ENCODE measurements at regions not wholly inside any gene's neighbourhood (a gene's known extent, or its start where the extent isn't known, plus 50 kb on each side); places are given as distances from the start of the nearest gene placed in this dataset.

DNA sequence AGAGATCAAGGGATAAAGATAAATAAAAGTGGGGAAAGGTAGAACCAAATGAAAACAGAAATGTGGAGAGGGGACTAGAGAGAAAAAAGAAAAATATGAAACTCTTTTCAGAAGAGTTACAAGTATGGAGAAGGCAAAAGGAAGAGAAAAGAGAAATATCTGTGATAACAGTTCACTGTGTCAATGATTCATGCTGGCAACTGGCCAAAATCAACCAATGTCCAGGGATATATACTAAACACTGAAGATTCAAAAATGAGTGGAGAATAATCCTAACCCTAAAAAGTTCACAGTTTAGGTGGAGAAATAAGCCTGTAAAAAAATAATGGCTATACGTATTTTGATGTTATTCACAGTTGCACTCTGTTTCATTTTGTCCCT is 372.3 kb upstream of the KITLG start:
- peak; percentile 56 to 91 for DNase-seq (ENCODE audit: low read depth in 2 of 2)

DNA sequence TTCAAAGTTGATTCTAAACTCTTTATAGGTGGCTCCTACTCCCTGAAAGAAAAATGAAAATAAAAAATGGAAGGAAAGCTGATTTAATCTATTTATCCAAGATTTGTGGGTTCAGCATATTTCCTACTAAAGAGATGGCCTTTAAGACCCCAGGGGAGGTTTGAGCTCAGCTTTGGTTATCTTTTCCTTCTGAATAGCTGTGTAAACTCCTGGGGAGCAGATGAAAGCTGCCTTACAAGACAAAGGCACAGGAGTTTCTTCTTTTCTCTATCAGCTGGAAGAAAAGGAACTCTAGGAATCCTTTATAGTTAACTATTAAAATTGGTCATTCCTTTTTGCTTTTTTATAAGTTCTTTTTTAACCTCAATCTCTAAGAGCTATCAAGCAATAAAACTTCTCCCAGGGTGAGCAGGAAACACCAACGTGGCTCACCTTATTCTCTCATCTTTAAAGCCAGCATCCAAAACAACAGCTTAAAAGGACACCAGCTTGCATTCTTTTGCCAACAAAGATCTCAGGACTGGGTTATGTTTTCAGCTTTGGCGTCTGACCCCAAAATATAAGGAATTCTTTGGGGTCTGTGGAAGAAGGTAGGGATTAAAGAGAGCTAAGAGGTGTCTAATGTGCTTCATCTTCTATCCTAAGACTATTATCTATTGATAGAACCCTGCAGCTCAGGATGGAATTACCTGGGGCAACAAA is 371.7 kb upstream of the KITLG start:
- no peak for DNase-seq (ENCODE audit: low read depth in 2 of 2)

GRCh38 chr12:88951177-88951576 is 370.9 kb upstream of the KITLG start:
- no peak for DNase-seq (ENCODE audit: low read depth in 2 of 2)

DNA sequence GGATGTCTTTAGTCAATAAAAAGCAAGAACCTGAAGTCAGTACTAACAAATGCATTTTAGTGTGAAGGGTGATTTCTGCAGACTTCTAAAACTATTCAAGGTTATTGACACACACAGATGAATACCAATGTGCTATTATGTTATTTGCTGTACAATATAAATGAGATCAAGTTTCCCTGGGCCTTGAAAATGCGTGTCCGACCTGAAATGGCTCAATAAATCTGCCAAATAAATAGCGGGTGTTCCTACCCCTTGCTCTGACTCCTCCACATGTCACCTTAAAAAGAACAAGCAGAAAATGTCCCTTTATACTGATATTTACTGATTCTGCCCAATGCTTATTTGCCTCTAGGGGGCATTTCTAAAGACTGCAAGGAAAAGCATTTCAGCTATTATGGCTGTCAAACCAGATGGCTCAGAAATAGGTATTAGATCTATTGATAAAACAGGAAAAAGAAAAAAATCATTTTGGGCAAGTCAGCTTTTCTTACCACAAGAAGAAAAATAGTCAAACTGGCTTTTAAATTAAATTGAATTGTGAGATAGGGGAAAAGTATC is 367.3 kb upstream of the KITLG start:
- DNase-seq (ENCODE audit: low read depth in 2 of 2) = no peak

- peak in 1 of 2 donors; percentile 86 for DNase-seq (ENCODE audit: low read depth in 2 of 2)
Observed at GRCh38 chr12:88946372-88946997, 366.2 kb upstream of the KITLG start.

GRCh38 chr12:88945051-88945732 is 364.9 kb upstream of the KITLG start:
- DNase-seq (ENCODE audit: low read depth in 2 of 2) = no peak

DNA sequence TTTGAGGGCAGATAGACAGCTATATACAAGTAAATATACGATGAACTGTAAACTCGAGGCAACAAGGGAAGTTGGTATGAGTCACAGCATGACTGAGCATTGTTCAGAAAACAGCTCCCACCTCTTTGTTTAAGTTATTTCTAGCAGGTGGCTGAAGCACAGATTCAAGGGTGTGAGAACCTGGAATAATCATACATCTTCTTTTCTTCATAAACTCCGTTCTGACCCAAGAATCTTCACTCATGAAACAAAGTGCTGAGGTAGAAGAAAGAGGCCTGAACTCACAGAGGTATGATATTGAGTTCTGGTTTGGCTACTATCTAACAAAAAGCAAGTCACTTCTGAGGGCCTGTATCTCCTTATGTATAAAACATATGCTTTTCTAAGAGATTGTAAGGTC is 364.1 kb upstream of the KITLG start:
- peak; percentile 43 to 92 for DNase-seq (ENCODE audit: low read depth in 2 of 2)

GRCh38 chr12:88940854-88941253 is 360.6 kb upstream of the KITLG start:
- DNase-seq (ENCODE audit: low read depth in 2 of 2) = no peak

DNA sequence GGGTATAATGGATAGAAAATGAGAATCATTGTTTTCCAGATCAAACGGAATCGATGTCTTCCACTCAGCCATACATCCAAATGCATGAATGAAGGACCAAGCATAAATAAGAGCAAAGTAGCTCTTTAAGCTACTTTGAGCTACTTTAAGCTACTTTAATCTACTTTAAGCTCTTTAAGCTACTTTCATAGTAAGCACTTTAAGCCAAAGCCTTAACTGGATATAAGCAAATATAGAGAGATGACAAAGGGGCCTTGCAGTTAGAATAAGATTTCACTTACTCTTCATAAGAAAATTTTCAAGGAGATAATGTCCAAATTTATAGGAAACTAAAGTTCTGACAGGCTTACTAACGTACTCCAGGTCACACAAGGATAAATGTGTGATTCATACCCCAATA is 355.6 kb upstream of the KITLG start:
- no peak for DNase-seq (ENCODE audit: low read depth in 2 of 2)

DNA sequence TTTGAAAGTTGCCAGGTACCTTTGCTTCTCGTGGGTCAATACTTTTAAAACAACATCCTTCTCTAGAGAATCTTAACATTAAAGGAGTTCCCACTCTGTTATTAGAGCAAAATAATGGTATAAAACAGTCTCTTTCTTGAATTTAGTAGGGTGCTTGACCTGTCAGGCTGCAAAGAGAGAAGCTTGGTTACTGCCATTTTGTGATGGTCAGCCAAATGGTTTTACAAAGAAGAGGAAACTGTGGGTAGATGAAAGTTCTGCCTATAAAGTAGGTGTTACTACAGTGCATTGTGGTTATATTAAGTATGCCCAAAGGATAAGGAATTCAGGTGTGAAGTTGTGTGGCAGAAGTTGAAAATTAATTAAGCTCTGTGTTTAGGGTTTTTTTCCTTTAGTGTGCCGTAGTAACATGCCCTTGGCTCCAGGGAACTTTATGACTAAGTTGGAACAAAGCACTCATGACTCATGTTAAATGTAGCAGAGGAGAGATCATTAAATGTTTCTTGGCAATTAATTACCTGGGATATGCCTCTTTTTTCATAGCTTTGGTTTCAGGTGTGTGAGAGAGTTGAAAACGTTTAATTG is 354.0 kb upstream of the KITLG start:
- peak in 1 of 2 donors; percentile 32 for DNase-seq (ENCODE audit: low read depth in 2 of 2)

DNA sequence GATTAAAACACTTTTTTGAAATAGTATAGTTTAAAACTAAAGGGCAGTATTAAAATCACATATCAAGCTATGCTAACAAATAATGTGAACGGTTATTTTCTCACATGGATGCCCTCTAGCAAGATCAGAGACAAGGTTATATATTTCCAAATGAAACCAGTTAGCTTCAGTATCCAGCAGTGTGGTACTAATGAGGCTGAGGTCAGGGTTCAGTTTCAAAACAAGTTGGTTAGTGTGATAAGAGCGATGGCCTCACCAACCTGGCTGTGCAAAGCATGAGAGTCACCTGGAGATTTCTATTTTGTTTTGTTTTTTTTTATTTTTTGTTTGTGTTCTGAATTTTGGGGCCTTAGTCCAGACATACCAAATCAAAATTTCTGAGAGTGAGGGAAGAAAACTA is 352.2 kb upstream of the KITLG start:
- DNase-seq (ENCODE audit: low read depth in 2 of 2) = no peak

DNA sequence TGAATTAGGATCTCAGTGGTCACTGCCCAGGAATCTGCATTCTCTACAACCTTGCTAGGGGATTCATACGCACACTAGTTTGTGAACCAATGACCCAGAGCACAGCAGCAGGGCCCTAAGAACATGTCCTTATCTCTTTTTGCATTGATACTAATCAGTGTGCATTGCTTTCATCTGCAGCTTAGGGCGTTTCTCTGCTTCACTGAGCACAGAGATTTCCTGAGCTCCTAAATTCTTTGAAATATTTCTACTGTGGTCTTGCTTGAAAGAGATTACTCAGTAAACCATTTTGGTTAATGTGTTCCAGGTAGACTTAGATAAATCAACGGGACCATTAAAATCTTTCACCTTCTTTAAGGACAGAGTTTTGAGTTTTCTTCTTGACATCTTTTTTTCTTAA is 351.3 kb upstream of the KITLG start:
- DNase-seq (ENCODE audit: low read depth in 2 of 2) = no peak

- DNase-seq (ENCODE audit: low read depth in 2 of 2) = no peak
Observed at GRCh38 chr12:88925454-88925853, 345.2 kb upstream of the KITLG start.

DNA sequence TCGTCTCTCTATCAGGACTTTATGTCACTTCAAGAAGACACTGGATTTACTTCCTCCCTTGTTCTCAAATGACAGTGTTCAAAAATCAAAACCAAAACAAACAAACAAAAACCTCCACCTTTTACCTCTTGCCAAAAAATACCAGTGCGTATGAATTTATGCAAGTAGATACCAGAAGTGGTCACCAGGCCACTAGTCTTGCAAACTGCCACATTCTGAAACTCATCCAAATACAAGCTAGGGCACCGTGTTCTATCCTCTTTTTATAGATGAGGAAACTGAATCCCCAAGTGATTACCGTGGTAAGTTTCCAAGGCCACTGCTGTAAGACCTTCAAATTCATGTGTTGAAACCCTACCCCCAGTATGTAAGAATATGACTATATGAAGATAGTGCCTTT is 343.9 kb upstream of the KITLG start:
- no peak for DNase-seq (ENCODE audit: low read depth in 2 of 2)

DNA sequence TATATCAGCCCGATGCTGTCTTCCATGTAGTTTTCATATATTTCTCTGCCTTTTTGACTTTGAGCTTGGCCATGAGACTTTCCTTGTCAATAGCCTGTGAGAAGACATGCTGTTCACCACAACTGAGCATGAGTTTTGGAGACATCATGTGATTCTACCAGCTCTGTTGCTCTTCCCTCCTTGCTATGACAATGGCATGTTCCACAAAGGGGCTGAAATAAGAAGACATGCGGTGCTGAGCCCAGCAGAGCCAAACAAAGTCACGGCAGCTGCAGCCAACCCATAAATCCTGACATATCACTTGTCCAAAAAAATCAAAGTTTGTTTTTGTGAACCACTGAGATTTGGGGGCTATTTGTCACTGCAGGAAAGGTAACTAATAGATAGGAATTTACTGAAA is 343.4 kb upstream of the KITLG start:
- no peak for DNase-seq (ENCODE audit: low read depth in 2 of 2)

- DNase-seq (ENCODE audit: low read depth in 2 of 2) = no peak
Observed at GRCh38 chr12:88922816-88923215, 342.5 kb upstream of the KITLG start.

- DNase-seq (ENCODE audit: low read depth in 2 of 2) = no peak
Observed at GRCh38 chr12:88921890-88922532, 341.7 kb upstream of the KITLG start.

DNA sequence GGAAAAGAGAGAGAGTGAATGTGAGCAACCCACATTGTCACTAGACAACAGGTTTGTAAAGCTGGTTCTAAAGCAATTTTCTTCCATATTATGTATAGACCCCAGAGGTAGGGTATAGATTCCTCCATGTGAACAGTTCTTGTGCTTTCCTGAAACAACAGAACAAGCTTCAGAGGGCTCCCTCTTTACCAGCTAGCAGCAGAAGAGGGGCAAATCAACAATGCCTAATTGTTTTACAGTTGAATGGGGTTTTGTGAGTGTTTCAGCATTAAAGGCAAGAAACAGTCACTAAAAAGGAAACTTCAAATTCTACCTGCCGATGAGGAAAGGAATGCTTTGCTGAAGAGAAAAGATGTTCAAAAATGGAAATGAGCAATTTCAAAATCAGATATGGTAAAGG is 341.2 kb upstream of the KITLG start:
- no peak for DNase-seq (ENCODE audit: low read depth in 2 of 2)

- DNase-seq (ENCODE audit: low read depth in 2 of 2) = no peak
Observed at GRCh38 chr12:88918161-88918560, 337.9 kb upstream of the KITLG start.

DNA sequence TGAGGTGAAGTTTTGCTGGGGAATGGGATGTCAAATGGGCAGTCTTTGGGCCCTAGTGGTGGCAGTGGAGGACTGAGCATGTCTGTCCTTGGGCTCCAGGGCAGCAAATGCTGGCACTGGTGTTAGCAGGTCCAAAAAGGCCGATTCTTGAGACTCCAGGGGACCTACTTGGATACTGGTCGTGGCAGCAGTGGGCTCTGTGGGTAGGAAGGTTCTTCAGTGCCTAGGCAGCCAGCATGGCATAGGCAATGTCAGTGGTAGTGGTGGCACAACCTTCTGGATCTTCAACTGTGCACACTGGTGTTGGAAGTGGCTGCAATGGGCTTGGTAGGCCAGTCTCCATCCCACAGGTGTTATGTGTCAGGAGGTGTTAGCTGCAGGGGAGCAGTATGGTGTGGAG is 334.7 kb upstream of the KITLG start:
- DNase-seq (ENCODE audit: low read depth in 2 of 2) = no peak

DNA sequence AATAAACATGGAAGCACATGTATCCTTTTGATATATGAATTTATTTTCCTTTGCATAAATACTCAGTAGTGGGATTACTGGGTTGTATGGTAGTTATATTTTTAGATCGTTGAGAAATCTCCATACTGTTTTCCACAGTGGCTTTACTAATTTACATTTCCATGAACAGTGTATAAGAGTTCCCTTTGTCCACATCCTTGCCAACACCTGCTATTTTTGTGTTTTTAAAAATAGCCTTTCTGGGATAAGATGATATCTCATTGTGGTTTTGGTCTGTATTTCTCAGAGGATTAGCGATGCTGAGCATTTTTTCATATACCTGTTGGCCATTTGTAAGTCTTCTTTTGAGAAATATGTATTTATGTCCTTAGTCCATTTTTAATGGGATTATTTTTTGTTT is 329.2 kb upstream of the KITLG start:
- DNase-seq (ENCODE audit: low read depth in 2 of 2) = no peak

GRCh38 chr12:88908345-88908744 is 328.1 kb upstream of the KITLG start:
- no peak for DNase-seq (ENCODE audit: low read depth in 2 of 2)
